Panc1 (cell line): ENCODE measurements at regions not wholly inside any gene's neighbourhood (a gene's known extent, or its start where the extent isn't known, plus 50 kb on each side); places are given as distances from the start of the nearest gene placed in this dataset.

Source experiments
- ATAC-seq: fragments of 200-7000 bp; cut with Tn5 transposase; 2 replicates; pipeline ENCODE4 v1.9.1; 2020; ENCODE audit warnings: mild to moderate bottlenecking, moderate library complexity
- BruUV-seq: library from RNA; stranded (reverse); fragments of 400-500 nt; replicated peaks from 2 replicates; lab custom pipeline; 2021; lab: Mats Ljungman, UMichigan
- CTCF ChIA-PET: fragments of 300-600 bp; sonication (Branson Sonifier 250); formaldehyde crosslinking; loops from one replicate; lab custom pipeline; 2022; ENCODE audit warnings: antibody characterized with exemption; lab: Charles Lee
- POLR2A ChIA-PET: fragments of 300-600 bp; sonication (Branson Sonifier 250); formaldehyde crosslinking; loops from one replicate; lab custom pipeline; 2022; ENCODE audit warnings: antibody characterized with exemption; lab: Charles Lee
- DNase-seq: peaks from one replicate; pipeline ENCODE4 v3.0.0-alpha.2; 2010; ENCODE audit warnings: low read depth, low spot score
- H3K27ac ChIP-seq: 2 replicates; pipeline ENCODE4 v1.5.1; 2011; ENCODE audit warnings: mild to moderate bottlenecking, low read length, inconsistent platforms
- H3K27me3 ChIP-seq: fragments of 200-500 bp; sonication (Bioruptor generic); 2 replicates; pipeline ENCODE4 v1.6.0; 2014; ENCODE audit warnings: low read length, inconsistent platforms; ENCODE audit not compliant: control insufficient read depth, insufficient read depth
- H3K36me3 ChIP-seq: fragments of 200-500 bp; sonication (Bioruptor generic); 2 replicates; pipeline ENCODE4 v1.5.1; 2014; ENCODE audit warnings: inconsistent platforms, mild to moderate bottlenecking, low read length, moderate library complexity; ENCODE audit not compliant: control insufficient read depth, insufficient read depth
- H3K4me1 ChIP-seq: 2 replicates; pipeline ENCODE4 v1.5.1; 2011; ENCODE audit warnings: inconsistent platforms, mild to moderate bottlenecking, low read length, moderate library complexity; ENCODE audit not compliant: control insufficient read depth, insufficient read depth
- H3K4me3 ChIP-seq, 2 experiments: 2 replicates each; pipeline ENCODE4 v1.5.1; 2011 to 2012; ENCODE audit warnings: low read depth in 2 of 2, low read length in 2 of 2, mild to moderate bottlenecking in 2 of 2, inconsistent platforms in 1 of 2, moderate library complexity in 1 of 2
- H3K9me3 ChIP-seq: fragments of 200-500 bp; sonication (Bioruptor generic); 2 replicates; pipeline ENCODE4 v1.5.1; 2014; ENCODE audit warnings: low read depth, mild to moderate bottlenecking, inconsistent platforms, low read length, moderate library complexity; ENCODE audit not compliant: control insufficient read depth, insufficient read depth
- POLR2AphosphoS5 ChIP-seq: IDR thresholded peaks from 2 replicates; pipeline ENCODE4 v1.6.1; 2012; ENCODE audit warnings: mild to moderate bottlenecking, low read depth, low read length, moderate library complexity
- SIN3A ChIP-seq: IDR thresholded peaks from 2 replicates; pipeline ENCODE4 v1.6.1; 2012; ENCODE audit warnings: low read depth, mild to moderate bottlenecking, low read length, moderate library complexity, borderline replicate concordance; ENCODE audit not compliant: insufficient read depth
- TCF7L2 ChIP-seq: IDR thresholded peaks from 2 replicates; pipeline ENCODE4 v1.6.1; 2011; ENCODE audit warnings: mild to moderate bottlenecking, low read depth, low read length, inconsistent platforms
- in situ Hi-C: cut with HindIII; loops from 2 replicates; pipeline ENCODE4 v1.10.0; 2016; ENCODE audit warnings: low sequenced_read_pairs, low pct_unique_long_range_greater_than_20kb
- intact Hi-C: fragments of 100-400 bp; cut with micrococcal nuclease; formaldehyde crosslinking; loops from one replicate; pipeline ENCODE4 v1.10.0; 2022; ENCODE audit not compliant: unreplicated experiment
- TF ChIP-seq, protein P1 (sequence below): fragments of 450-650 bp; IDR thresholded peaks from 2 replicates; pipeline ENCODE4 v1.5.1; 2017; ENCODE audit warnings: mild to moderate bottlenecking
- TF ChIP-seq, protein P2 (sequence below), 2 experiments: IDR thresholded peaks; 2 replicates each; pipeline ENCODE4 v1.6.1; 2011 to 2012; ENCODE audit warnings: low read depth in 2 of 2, control low read depth in 1 of 2, low read length in 1 of 2, mild to moderate bottlenecking in 1 of 2, moderate library complexity in 1 of 2; ENCODE audit not compliant: insufficient read depth in 1 of 2

DNA sequence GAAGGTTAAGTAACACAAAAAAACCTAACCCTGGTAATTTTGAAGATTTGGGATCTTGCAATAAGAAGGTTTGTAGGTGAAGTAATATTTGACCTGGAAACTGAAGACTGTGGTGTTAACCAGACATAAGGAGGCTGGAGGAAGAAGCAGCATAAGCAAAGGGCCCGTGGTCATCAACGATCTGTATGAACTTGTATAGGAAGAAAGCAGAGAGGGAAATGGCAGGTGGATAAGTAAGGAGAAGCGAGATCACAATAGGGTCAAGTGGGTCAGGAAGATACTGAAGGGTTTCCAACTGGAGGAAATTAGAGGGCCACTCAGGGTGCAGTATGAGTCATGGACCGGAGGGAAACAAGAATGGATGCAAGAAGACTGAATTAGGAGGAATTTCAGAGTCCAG, 103.8 kb upstream of the SORBS2 start:
- Histone ChIP-seq H3K36me3 (no peaks in the 10 kb centered on the region), H3K27ac (no peak overlapping the region), H3K4me3 (no peak overlapping the region), H3K4me1 (no peaks in the 10 kb centered on the region), H3K9me3 (no peaks in the 10 kb centered on the region), H3K27me3 (no peaks in the 10 kb centered on the region)
- DNase-seq (no peak), ATAC-seq (no peak)
- intact Hi-C loops: no loop called here
- POLR2A ChIA-PET: no interaction called here
- TF ChIP-seq TCF7L2 (no peak), POLR2AphosphoS5 (no peak), SIN3A (no peak)
- TF ChIP-seq, protein P1, sequence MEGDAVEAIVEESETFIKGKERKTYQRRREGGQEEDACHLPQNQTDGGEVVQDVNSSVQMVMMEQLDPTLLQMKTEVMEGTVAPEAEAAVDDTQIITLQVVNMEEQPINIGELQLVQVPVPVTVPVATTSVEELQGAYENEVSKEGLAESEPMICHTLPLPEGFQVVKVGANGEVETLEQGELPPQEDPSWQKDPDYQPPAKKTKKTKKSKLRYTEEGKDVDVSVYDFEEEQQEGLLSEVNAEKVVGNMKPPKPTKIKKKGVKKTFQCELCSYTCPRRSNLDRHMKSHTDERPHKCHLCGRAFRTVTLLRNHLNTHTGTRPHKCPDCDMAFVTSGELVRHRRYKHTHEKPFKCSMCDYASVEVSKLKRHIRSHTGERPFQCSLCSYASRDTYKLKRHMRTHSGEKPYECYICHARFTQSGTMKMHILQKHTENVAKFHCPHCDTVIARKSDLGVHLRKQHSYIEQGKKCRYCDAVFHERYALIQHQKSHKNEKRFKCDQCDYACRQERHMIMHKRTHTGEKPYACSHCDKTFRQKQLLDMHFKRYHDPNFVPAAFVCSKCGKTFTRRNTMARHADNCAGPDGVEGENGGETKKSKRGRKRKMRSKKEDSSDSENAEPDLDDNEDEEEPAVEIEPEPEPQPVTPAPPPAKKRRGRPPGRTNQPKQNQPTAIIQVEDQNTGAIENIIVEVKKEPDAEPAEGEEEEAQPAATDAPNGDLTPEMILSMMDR: no peak
- TF ChIP-seq, protein P2, sequence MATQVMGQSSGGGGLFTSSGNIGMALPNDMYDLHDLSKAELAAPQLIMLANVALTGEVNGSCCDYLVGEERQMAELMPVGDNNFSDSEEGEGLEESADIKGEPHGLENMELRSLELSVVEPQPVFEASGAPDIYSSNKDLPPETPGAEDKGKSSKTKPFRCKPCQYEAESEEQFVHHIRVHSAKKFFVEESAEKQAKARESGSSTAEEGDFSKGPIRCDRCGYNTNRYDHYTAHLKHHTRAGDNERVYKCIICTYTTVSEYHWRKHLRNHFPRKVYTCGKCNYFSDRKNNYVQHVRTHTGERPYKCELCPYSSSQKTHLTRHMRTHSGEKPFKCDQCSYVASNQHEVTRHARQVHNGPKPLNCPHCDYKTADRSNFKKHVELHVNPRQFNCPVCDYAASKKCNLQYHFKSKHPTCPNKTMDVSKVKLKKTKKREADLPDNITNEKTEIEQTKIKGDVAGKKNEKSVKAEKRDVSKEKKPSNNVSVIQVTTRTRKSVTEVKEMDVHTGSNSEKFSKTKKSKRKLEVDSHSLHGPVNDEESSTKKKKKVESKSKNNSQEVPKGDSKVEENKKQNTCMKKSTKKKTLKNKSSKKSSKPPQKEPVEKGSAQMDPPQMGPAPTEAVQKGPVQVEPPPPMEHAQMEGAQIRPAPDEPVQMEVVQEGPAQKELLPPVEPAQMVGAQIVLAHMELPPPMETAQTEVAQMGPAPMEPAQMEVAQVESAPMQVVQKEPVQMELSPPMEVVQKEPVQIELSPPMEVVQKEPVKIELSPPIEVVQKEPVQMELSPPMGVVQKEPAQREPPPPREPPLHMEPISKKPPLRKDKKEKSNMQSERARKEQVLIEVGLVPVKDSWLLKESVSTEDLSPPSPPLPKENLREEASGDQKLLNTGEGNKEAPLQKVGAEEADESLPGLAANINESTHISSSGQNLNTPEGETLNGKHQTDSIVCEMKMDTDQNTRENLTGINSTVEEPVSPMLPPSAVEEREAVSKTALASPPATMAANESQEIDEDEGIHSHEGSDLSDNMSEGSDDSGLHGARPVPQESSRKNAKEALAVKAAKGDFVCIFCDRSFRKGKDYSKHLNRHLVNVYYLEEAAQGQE (IDR thresholded peaks at IDR 0.05; ENCODE audit: insufficient read depth in 1 of 2, low read depth in 2 of 2, low read length in 1 of 2): no peak
- BruUV-seq: no TSS peak
- CTCF ChIA-PET: no interaction called here
- in situ Hi-C loops: no loop called here

DNA sequence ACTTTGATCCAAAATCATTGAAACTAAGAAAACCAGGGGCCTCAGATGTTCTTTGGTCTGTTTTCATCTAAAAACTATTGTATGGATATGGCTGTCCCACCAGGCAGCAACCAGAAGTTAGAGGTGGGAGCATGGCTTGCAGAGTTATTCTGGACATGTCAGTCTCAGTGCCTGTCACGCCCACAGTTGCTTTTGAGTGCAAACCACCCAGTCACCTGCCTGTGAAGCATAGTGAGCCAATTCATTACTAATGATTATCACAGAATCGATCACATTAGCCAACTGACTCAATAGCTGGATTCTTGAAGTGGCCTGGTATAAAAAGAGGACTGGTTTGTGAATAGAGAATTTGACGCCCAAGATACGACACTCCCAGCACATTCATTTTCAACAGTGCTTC, 104.2 kb upstream of the SORBS2 start:
- no peak for DNase-seq
- Histone ChIP-seq H3K4me1 (no peaks in the 10 kb centered on the region), H3K27ac (no peak overlapping the region), H3K27me3 (no peaks in the 10 kb centered on the region), H3K36me3 (no peaks in the 10 kb centered on the region), H3K4me3 (no peak overlapping the region), H3K9me3 (no peaks in the 10 kb centered on the region)
- TF ChIP-seq, protein P1: no peak
- TF ChIP-seq, protein P2 (IDR thresholded peaks at IDR 0.05; ENCODE audit: insufficient read depth in 1 of 2, low read depth in 2 of 2, low read length in 1 of 2): no peak
- TF ChIP-seq SIN3A (no peak), TCF7L2 (no peak), POLR2AphosphoS5 (no peak)
- BruUV-seq: no TSS peak
- intact Hi-C loops: no loop called here
- ChIA-PET CTCF (no interaction called here), POLR2A (no interaction called here)
- in situ Hi-C loops: no loop called here
- no peak for ATAC-seq
